ENCODE measurements at regions not wholly inside any gene's neighbourhood (a gene's known extent, or its start where the extent isn't known, plus 50 kb on each side); places are given as distances from the start of the nearest gene placed in this dataset.

DNA sequence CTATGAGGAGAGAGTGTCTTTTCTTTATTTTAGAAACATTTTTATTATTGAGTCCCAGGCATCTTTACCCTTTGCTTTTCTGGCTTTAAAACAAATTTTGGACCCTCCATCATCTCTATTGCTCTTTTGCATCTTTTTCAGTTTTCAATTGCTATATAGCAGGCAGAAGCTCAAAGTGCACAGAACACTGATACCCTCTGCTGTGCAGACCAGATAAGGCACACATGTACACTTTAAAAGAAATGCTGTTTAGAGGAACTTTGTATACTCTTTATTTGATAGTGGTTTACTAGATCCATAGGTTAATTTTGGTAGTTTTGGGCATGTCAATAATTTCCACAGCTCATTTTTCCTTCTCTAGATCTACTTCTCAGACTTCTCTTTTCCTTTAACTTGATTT lies 324.2 kb downstream of the SH2D4B start:
- no peak overlapping the region for H3K9ac ChIP-seq (ENCODE audit: low read length)
- no peak for TF ChIP-seq EZH2 (IDR thresholded peaks at IDR 0.05; ENCODE audit: borderline replicate concordance, low read length)
- TF ChIP-seq, protein P1, sequence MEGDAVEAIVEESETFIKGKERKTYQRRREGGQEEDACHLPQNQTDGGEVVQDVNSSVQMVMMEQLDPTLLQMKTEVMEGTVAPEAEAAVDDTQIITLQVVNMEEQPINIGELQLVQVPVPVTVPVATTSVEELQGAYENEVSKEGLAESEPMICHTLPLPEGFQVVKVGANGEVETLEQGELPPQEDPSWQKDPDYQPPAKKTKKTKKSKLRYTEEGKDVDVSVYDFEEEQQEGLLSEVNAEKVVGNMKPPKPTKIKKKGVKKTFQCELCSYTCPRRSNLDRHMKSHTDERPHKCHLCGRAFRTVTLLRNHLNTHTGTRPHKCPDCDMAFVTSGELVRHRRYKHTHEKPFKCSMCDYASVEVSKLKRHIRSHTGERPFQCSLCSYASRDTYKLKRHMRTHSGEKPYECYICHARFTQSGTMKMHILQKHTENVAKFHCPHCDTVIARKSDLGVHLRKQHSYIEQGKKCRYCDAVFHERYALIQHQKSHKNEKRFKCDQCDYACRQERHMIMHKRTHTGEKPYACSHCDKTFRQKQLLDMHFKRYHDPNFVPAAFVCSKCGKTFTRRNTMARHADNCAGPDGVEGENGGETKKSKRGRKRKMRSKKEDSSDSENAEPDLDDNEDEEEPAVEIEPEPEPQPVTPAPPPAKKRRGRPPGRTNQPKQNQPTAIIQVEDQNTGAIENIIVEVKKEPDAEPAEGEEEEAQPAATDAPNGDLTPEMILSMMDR (IDR thresholded peaks at IDR 0.05; ENCODE audit: low read length): no peak

GRCh38 chr10:80870282-80870681 lies 332.6 kb downstream of the SH2D4B start:
- no peaks in the 10 kb centered on the region for H3K79me2 ChIP-seq (ENCODE audit: insufficient read depth, low read length)
- no peak overlapping the region for H3K9ac ChIP-seq (ENCODE audit: low read length)
- no peak overlapping the region for H3K4me3 ChIP-seq (ENCODE audit: low read depth, low read length, poor library complexity, severe bottlenecking)
- H3K27ac ChIP-seq (ENCODE audit: low read depth, low read length, poor library complexity, severe bottlenecking): no peak overlapping the region
- H3K27me3 ChIP-seq (ENCODE audit: insufficient read depth, low read length): no peaks in the 10 kb centered on the region
- H3K9me2 ChIP-seq (ENCODE audit: low read depth, low read length): no peaks in the 10 kb centered on the region
- no peak overlapping the region for H2AFZ ChIP-seq (ENCODE audit: low read length)
- no peaks in the 10 kb centered on the region for H4K20me1 ChIP-seq (ENCODE audit: insufficient read depth, low read length)
- H3K4me1 ChIP-seq (ENCODE audit: insufficient read depth, low read length, severe bottlenecking): no peaks in the 10 kb centered on the region
- no peak overlapping the region for H3K4me2 ChIP-seq (ENCODE audit: low read length)
- no peaks in the 10 kb centered on the region for H3K36me3 ChIP-seq (ENCODE audit: insufficient read depth, low read length)
- H3F3A ChIP-seq (ENCODE audit: insufficient read depth, low read length): no peaks in the 10 kb centered on the region
- H3K9me3 ChIP-seq (ENCODE audit: low read length): no peaks in the 10 kb centered on the region
- TF ChIP-seq, protein P1 (IDR thresholded peaks at IDR 0.05; ENCODE audit: low read length): no peak
- TF ChIP-seq EZH2 (IDR thresholded peaks at IDR 0.05; ENCODE audit: borderline replicate concordance, low read length): no peak

More for the DNA sequence above, 324.2 kb downstream of the SH2D4B start:
- Histone ChIP-seq H3K4me2 (ENCODE audit: low read length) (no peak overlapping the region), H3K27ac (ENCODE audit: low read depth, low read length, poor library complexity, severe bottlenecking) (no peak overlapping the region), H3F3A (ENCODE audit: insufficient read depth, low read length) (no peaks in the 10 kb centered on the region), H3K36me3 (ENCODE audit: insufficient read depth, low read length) (no peaks in the 10 kb centered on the region), H3K9me3 (ENCODE audit: low read length) (no peaks in the 10 kb centered on the region), H3K4me1 (ENCODE audit: insufficient read depth, low read length, severe bottlenecking) (no peaks in the 10 kb centered on the region), H3K4me3 (ENCODE audit: low read depth, low read length, poor library complexity, severe bottlenecking) (no peak overlapping the region), H3K9me2 (ENCODE audit: low read depth, low read length) (no peaks in the 10 kb centered on the region), H3K79me2 (ENCODE audit: insufficient read depth, low read length) (no peaks in the 10 kb centered on the region), H4K20me1 (ENCODE audit: insufficient read depth, low read length) (no peaks in the 10 kb centered on the region), H3K27me3 (ENCODE audit: insufficient read depth, low read length) (no peaks in the 10 kb centered on the region), H2AFZ (ENCODE audit: low read length) (no peak overlapping the region)

- Histone ChIP-seq H3K9me2 (ENCODE audit: low read depth, low read length) (no peaks in the 10 kb centered on the region), H3K9me3 (ENCODE audit: low read length) (no peaks in the 10 kb centered on the region), H2AFZ (ENCODE audit: low read length) (no peak overlapping the region), H3K4me1 (ENCODE audit: insufficient read depth, low read length, severe bottlenecking) (no peaks in the 10 kb centered on the region), H3K79me2 (ENCODE audit: insufficient read depth, low read length) (no peaks in the 10 kb centered on the region), H3K27me3 (ENCODE audit: insufficient read depth, low read length) (no peaks in the 10 kb centered on the region), H3K9ac (ENCODE audit: low read length) (no peak overlapping the region), H3F3A (ENCODE audit: insufficient read depth, low read length) (no peaks in the 10 kb centered on the region), H3K4me3 (ENCODE audit: low read depth, low read length, poor library complexity, severe bottlenecking) (no peak overlapping the region), H3K4me2 (ENCODE audit: low read length) (no peak overlapping the region), H3K27ac (ENCODE audit: low read depth, low read length, poor library complexity, severe bottlenecking) (no peak overlapping the region), H4K20me1 (ENCODE audit: insufficient read depth, low read length) (no peaks in the 10 kb centered on the region), H3K36me3 (ENCODE audit: insufficient read depth, low read length) (no peaks in the 10 kb centered on the region)
- TF ChIP-seq, protein P1 (IDR thresholded peaks at IDR 0.05; ENCODE audit: low read length): no peak
- no peak for TF ChIP-seq EZH2 (IDR thresholded peaks at IDR 0.05; ENCODE audit: borderline replicate concordance, low read length)
Measured at GRCh38 chr10:80871083-80871482, 333.4 kb downstream of the SH2D4B start.
